WTC11 (cell line): ENCODE measurements at regions not wholly inside any gene's neighbourhood (a gene's known extent, or its start where the extent isn't known, plus 50 kb on each side); places are given as distances from the start of the nearest gene placed in this dataset.

ENCODE experiments used
- ATAC-seq: fragments of 200-7000 bp; cut with Tn5 transposase; 2 replicates; pipeline ENCODE4 v1.10.0; 2021; ENCODE audit warnings: mild to moderate bottlenecking, moderate library complexity
- CTCF ChIA-PET: fragments of 300-600 bp; sonication (Branson Sonifier 250); formaldehyde crosslinking; loops from one replicate; lab custom pipeline; 2021; ENCODE audit warnings: antibody characterized with exemption; lab: Charles Lee
- POLR2A ChIA-PET: fragments of 350-600 bp; sonication (Branson Sonifier 250); formaldehyde crosslinking; loops from one replicate; lab custom pipeline; 2021; ENCODE audit warnings: antibody characterized with exemption; lab: Charles Lee
- DNase-seq: peaks from one replicate; pipeline ENCODE4 v3.0.0; 2021; ENCODE audit warnings: low spot score
- H3K27ac Mint-ChIP-seq: 2 replicates; pipeline ENCODE4 v1.8.0; 2021; ENCODE audit warnings: mixed read lengths
- H3K27me3 Mint-ChIP-seq: 2 replicates; pipeline ENCODE4 v1.8.0; 2021; ENCODE audit warnings: low read depth, mild to moderate bottlenecking, moderate library complexity, mixed read lengths
- H3K36me3 Mint-ChIP-seq: 2 replicates; pipeline ENCODE4 v1.8.0; 2021; ENCODE audit warnings: mixed read lengths
- H3K4me1 Mint-ChIP-seq: 2 replicates; pipeline ENCODE4 v1.8.0; 2022; ENCODE audit warnings: mixed read lengths
- H3K4me3 Mint-ChIP-seq: 2 replicates; pipeline ENCODE4 v1.8.0; 2021; ENCODE audit warnings: mild to moderate bottlenecking, moderate library complexity, mixed read lengths
- H3K9me3 Mint-ChIP-seq: 2 replicates; pipeline ENCODE4 v1.8.0; 2021; ENCODE audit warnings: mixed read lengths
- CBFB ChIP-seq: sonication (generic); formaldehyde crosslinking; IDR thresholded peaks from 2 replicates; pipeline ENCODE4 v1.8.1; 2022; ENCODE audit warnings: mild to moderate bottlenecking, low read depth, missing genetic modification reagents
- FOXJ3 ChIP-seq: sonication (generic); formaldehyde crosslinking; IDR thresholded peaks from 2 replicates; pipeline ENCODE4 v1.9.0; 2021; ENCODE audit warnings: missing genetic modification reagents, mild to moderate bottlenecking, borderline replicate concordance
- HMGA2 ChIP-seq: fragments of 250-450 bp; sonication (Bioruptor Pico); IDR thresholded peaks from 2 replicates; pipeline ENCODE4 v1.4.0; 2021; ENCODE audit warnings: mild to moderate bottlenecking, moderate library complexity
- MXD4 ChIP-seq: fragments of 250-450 bp; sonication (Bioruptor Pico); IDR thresholded peaks from 2 replicates; pipeline ENCODE4 v1.8.0; 2021; ENCODE audit warnings: mild to moderate bottlenecking, moderate library complexity, borderline replicate concordance
- NFATC4 ChIP-seq: fragments of 250-450 bp; sonication (Bioruptor Pico); IDR thresholded peaks from 2 replicates; pipeline ENCODE4 v1.9.0; 2021; ENCODE audit warnings: mild to moderate bottlenecking
- RELA ChIP-seq: sonication (generic); formaldehyde crosslinking; IDR thresholded peaks from 2 replicates; pipeline ENCODE4 v1.8.1; 2022; ENCODE audit warnings: missing genetic modification reagents, mild to moderate bottlenecking, borderline replicate concordance
- TCF7 ChIP-seq: sonication (generic); formaldehyde crosslinking; IDR thresholded peaks from 2 replicates; pipeline ENCODE4 v1.8.0; 2022; ENCODE audit warnings: mild to moderate bottlenecking, low read depth, missing genetic modification reagents, moderate library complexity
- TEAD1 ChIP-seq: sonication (generic); formaldehyde crosslinking; IDR thresholded peaks from 2 replicates; pipeline ENCODE4 v1.8.0; 2022; ENCODE audit warnings: mild to moderate bottlenecking, missing genetic modification reagents
- TF ChIP-seq, protein P1 (sequence below): fragments of 250-450 bp; sonication (Bioruptor Pico); IDR thresholded peaks from 2 replicates; pipeline ENCODE4 v2.1.2; 2022; ENCODE audit warnings: mild to moderate bottlenecking, moderate library complexity
- TF ChIP-seq, protein P2 (sequence below): fragments of 250-450 bp; sonication (Bioruptor Pico); IDR thresholded peaks from 2 replicates; pipeline ENCODE4 v1.9.0; 2021; ENCODE audit warnings: moderate library complexity, mild to moderate bottlenecking, inconsistent platforms, borderline replicate concordance
- TF ChIP-seq, protein P3 (sequence below): sonication (generic); formaldehyde crosslinking; IDR thresholded peaks from 2 replicates; pipeline ENCODE4 v1.8.1; 2022; ENCODE audit warnings: mild to moderate bottlenecking, moderate library complexity, missing genetic modification reagents
- TF ChIP-seq, protein P4 (sequence below): sonication (generic); formaldehyde crosslinking; IDR thresholded peaks from 2 replicates; pipeline ENCODE4 v1.8.0; 2023; ENCODE audit warnings: mild to moderate bottlenecking, missing genetic modification reagents
- TF ChIP-seq, protein P5 (sequence below): fragments of 250-450 bp; sonication (Bioruptor Pico); conservative IDR thresholded peaks from 2 replicates; pipeline ENCODE4 v1.9.0; 2021; ENCODE audit warnings: mild to moderate bottlenecking
- TF ChIP-seq, protein P6 (sequence below): sonication (generic); formaldehyde crosslinking; conservative IDR thresholded peaks from 2 replicates; pipeline ENCODE4 v1.8.1; 2023; ENCODE audit warnings: mild to moderate bottlenecking, low read depth, missing genetic modification reagents, moderate library complexity
- TF ChIP-seq, protein P7 (sequence below): sonication (generic); formaldehyde crosslinking; IDR thresholded peaks from 2 replicates; pipeline ENCODE4 v1.8.1; 2022; ENCODE audit warnings: mild to moderate bottlenecking, missing genetic modification reagents, moderate library complexity, borderline replicate concordance
- TF ChIP-seq, protein P8 (sequence below): sonication (generic); formaldehyde crosslinking; IDR thresholded peaks from 2 replicates; pipeline ENCODE4 v1.8.1; 2022; ENCODE audit warnings: low read depth, missing genetic modification reagents, borderline replicate concordance

DNA sequence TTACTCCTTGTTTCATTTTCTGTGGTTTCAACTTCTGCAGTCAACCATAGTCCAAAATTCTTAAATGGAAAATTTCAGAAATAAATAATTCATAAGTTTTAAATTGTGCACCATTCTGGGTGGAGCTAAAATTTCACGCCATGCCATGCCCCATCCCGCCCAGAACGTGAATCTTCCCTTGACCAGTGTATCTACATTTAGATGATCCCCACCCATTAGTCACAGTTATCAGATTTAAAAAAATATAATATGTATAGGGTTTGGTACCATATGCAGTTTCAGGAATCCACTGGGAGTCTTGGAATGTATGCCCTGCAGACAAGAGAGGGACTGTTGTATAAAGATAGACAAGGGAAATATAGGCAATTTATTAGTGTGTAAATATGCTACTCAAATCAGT, 759.7 kb upstream of the ZNF608 start (continued):
- TF ChIP-seq, protein P1, sequence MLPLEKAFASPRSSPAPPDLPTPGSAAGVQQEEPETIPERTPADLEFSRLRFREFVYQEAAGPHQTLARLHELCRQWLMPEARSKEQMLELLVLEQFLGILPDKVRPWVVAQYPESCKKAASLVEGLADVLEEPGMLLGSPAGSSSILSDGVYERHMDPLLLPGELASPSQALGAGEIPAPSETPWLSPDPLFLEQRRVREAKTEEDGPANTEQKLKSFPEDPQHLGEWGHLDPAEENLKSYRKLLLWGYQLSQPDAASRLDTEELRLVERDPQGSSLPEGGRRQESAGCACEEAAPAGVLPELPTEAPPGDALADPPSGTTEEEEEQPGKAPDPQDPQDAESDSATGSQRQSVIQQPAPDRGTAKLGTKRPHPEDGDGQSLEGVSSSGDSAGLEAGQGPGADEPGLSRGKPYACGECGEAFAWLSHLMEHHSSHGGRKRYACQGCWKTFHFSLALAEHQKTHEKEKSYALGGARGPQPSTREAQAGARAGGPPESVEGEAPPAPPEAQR (CRISPR knock-in tag) = no peak
- TF ChIP-seq NFATC4 (CRISPR knock-in tag) = no peak

DNA sequence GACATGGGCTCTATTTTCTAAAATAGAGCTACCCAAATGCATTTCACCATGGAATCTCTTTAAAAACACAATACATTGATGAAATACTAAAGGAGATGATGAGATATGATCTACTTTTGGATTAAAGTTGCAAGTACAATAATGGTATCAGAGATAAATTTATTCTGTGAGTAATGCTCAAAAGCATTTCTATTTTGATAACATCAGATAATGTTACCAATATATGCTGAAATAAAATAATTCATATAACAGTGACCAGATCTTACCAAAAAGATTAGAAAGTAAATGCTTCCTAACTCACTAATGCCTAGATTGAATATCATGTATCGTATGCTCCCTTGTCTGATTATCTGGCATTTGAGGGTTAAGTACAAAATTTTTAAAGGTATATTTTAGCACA, 761.8 kb upstream of the ZNF608 start:
- Mint-ChIP-seq H3K27ac (no peak overlapping the region), H3K4me3 (no peak overlapping the region), H3K4me1 (peaks cover 16% of the 10 kb centered on the region), H3K9me3 (peaks cover 11% of the 10 kb centered on the region), H3K36me3 (peaks cover 7% of the 10 kb centered on the region; the same call in 1 of the 2 replicates), H3K27me3 (no peaks in the 10 kb centered on the region; the same call in 1 of the 2 replicates)
- ChIA-PET POLR2A (no interaction called here), CTCF (no interaction called here)
- ATAC-seq (no peak), DNase-seq (no peak)
- TF ChIP-seq RELA (CRISPR knock-in tag) (no peak), TCF7 (no peak), FOXJ3 (CRISPR knock-in tag) (no peak), TEAD1 (CRISPR knock-in tag) (no peak), MXD4 (no peak), CBFB (no peak), HMGA2 (no peak)
- TF ChIP-seq, protein P2, sequence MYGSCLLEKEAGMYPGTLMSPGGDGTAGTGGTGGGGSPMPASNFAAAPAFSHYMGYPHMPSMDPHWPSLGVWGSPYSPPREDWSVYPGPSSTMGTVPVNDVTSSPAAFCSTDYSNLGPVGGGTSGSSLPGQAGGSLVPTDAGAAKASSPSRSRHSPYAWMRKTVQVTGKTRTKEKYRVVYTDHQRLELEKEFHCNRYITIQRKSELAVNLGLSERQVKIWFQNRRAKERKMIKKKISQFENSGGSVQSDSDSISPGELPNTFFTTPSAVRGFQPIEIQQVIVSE = no peak
- TF ChIP-seq, protein P3, sequence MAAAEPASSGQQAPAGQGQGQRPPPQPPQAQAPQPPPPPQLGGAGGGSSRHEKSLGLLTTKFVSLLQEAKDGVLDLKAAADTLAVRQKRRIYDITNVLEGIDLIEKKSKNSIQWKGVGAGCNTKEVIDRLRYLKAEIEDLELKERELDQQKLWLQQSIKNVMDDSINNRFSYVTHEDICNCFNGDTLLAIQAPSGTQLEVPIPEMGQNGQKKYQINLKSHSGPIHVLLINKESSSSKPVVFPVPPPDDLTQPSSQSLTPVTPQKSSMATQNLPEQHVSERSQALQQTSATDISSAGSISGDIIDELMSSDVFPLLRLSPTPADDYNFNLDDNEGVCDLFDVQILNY (CRISPR knock-in tag) = no peak
- TF ChIP-seq, protein P4, sequence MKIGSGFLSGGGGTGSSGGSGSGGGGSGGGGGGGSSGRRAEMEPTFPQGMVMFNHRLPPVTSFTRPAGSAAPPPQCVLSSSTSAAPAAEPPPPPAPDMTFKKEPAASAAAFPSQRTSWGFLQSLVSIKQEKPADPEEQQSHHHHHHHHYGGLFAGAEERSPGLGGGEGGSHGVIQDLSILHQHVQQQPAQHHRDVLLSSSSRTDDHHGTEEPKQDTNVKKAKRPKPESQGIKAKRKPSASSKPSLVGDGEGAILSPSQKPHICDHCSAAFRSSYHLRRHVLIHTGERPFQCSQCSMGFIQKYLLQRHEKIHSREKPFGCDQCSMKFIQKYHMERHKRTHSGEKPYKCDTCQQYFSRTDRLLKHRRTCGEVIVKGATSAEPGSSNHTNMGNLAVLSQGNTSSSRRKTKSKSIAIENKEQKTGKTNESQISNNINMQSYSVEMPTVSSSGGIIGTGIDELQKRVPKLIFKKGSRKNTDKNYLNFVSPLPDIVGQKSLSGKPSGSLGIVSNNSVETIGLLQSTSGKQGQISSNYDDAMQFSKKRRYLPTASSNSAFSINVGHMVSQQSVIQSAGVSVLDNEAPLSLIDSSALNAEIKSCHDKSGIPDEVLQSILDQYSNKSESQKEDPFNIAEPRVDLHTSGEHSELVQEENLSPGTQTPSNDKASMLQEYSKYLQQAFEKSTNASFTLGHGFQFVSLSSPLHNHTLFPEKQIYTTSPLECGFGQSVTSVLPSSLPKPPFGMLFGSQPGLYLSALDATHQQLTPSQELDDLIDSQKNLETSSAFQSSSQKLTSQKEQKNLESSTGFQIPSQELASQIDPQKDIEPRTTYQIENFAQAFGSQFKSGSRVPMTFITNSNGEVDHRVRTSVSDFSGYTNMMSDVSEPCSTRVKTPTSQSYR (CRISPR knock-in tag) = no peak
- TF ChIP-seq, protein P5, sequence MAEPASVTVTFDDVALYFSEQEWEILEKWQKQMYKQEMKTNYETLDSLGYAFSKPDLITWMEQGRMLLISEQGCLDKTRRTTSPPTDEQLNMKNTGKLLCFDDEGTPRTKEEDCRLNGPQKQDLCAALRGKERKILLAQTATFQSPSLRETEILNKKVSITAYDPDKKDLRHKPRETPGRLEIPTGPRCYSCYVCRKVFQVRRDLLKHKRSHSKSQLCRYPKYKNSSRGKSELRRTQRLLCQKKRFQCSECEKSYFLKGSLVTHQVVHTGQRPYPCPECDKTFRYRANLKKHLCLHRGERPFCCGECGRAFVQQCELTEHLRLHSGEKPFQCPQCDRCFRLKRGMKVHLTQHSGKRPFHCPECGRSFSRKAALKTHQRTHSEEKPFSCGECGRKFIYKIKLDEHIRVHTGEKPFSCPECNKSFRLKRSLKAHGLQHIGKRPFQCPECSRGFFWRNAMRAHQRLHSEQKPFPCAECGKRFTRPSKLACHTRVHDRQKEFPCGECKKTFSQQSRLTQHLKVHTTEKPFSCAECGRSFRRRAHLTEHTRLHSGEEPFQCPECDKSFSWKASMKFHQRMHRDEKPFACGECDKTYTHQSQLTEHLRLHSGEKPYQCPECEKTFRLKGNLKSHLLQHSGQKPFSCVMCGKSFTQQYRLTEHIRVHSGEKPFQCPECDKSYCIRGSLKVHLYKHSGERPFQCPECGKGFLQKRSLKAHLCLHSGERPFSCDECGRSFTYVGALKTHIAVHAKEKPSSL (CRISPR knock-in tag) = no peak
- TF ChIP-seq, protein P6, sequence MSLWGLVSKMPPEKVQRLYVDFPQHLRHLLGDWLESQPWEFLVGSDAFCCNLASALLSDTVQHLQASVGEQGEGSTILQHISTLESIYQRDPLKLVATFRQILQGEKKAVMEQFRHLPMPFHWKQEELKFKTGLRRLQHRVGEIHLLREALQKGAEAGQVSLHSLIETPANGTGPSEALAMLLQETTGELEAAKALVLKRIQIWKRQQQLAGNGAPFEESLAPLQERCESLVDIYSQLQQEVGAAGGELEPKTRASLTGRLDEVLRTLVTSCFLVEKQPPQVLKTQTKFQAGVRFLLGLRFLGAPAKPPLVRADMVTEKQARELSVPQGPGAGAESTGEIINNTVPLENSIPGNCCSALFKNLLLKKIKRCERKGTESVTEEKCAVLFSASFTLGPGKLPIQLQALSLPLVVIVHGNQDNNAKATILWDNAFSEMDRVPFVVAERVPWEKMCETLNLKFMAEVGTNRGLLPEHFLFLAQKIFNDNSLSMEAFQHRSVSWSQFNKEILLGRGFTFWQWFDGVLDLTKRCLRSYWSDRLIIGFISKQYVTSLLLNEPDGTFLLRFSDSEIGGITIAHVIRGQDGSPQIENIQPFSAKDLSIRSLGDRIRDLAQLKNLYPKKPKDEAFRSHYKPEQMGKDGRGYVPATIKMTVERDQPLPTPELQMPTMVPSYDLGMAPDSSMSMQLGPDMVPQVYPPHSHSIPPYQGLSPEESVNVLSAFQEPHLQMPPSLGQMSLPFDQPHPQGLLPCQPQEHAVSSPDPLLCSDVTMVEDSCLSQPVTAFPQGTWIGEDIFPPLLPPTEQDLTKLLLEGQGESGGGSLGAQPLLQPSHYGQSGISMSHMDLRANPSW (CRISPR knock-in tag) = no peak
- TF ChIP-seq, protein P7, sequence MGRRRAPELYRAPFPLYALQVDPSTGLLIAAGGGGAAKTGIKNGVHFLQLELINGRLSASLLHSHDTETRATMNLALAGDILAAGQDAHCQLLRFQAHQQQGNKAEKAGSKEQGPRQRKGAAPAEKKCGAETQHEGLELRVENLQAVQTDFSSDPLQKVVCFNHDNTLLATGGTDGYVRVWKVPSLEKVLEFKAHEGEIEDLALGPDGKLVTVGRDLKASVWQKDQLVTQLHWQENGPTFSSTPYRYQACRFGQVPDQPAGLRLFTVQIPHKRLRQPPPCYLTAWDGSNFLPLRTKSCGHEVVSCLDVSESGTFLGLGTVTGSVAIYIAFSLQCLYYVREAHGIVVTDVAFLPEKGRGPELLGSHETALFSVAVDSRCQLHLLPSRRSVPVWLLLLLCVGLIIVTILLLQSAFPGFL (CRISPR knock-in tag) = no peak
- TF ChIP-seq, protein P8, sequence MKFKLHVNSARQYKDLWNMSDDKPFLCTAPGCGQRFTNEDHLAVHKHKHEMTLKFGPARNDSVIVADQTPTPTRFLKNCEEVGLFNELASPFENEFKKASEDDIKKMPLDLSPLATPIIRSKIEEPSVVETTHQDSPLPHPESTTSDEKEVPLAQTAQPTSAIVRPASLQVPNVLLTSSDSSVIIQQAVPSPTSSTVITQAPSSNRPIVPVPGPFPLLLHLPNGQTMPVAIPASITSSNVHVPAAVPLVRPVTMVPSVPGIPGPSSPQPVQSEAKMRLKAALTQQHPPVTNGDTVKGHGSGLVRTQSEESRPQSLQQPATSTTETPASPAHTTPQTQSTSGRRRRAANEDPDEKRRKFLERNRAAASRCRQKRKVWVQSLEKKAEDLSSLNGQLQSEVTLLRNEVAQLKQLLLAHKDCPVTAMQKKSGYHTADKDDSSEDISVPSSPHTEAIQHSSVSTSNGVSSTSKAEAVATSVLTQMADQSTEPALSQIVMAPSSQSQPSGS (CRISPR knock-in tag) = no peak
